Mononuclear cell (primary cell): ENCODE measurements at regions not wholly inside any gene's neighbourhood (a gene's known extent, or its start where the extent isn't known, plus 50 kb on each side); places are given as distances from the start of the nearest gene placed in this dataset.
"Not testable (repeated sequence)": the region's sequence is repeated elsewhere in the genome, so short reads cannot be mapped to it uniquely, and the experiment has no call there.

Experiments used
- H3K27me3 ChIP-seq: 2 replicates; pipeline ENCODE4 v1.6.0; 2011; ENCODE audit warnings: low read length, control low read depth; ENCODE audit not compliant: insufficient read depth
- H3K4me1 ChIP-seq: 2 replicates; pipeline ENCODE4 v1.5.1; 2011; ENCODE audit warnings: mild to moderate bottlenecking, low read length, control low read depth; ENCODE audit not compliant: insufficient read depth
- H3K4me3 ChIP-seq: 2 replicates; pipeline ENCODE4 v1.5.1; 2011; ENCODE audit warnings: mild to moderate bottlenecking, low read length, moderate library complexity
- H3K9me3 ChIP-seq: 2 replicates; pipeline ENCODE4 v1.5.1; 2011; ENCODE audit warnings: low read depth, mild to moderate bottlenecking, control low read depth, low read length

GRCh38 chr2:204161886-204162285, 225.3 kb downstream of the ICOS start:
- H3K9me3 ChIP-seq, result no peaks in the 10 kb centered on the region
- no peaks in the 10 kb centered on the region for H3K4me1 ChIP-seq
- H3K4me3 ChIP-seq, result no peak overlapping the region
- peaks cover 6% of the 10 kb centered on the region for H3K27me3 ChIP-seq

GRCh38 chr2:204166961-204167360, 230.4 kb downstream of the ICOS start:
- Histone ChIP-seq H3K4me3 (no peak overlapping the region), H3K9me3 (no peaks in the 10 kb centered on the region), H3K27me3 (no peaks in the 10 kb centered on the region), H3K4me1 (no peaks in the 10 kb centered on the region)

GRCh38 chr2:204167670-204168069, 231.1 kb downstream of the ICOS start:
- not testable (repeated sequence) for H3K4me1 ChIP-seq, H3K9me3 ChIP-seq

GRCh38 chr2:204170411-204170810, 233.8 kb downstream of the ICOS start:
- Histone ChIP-seq H3K9me3 (no peaks in the 10 kb centered on the region), H3K4me3 (no peak overlapping the region)

More at GRCh38 chr2:204167670-204168069, 231.1 kb downstream of the ICOS start:
- H3K4me3 ChIP-seq, H3K27me3 ChIP-seq: not testable (repeated sequence)

GRCh38 chr2:204171432-204172144, 235.0 kb downstream of the ICOS start:
- H3K4me3 ChIP-seq, result no peak overlapping the region
- H3K4me1 ChIP-seq, result no peaks in the 10 kb centered on the region
- H3K27me3 ChIP-seq, result no peaks in the 10 kb centered on the region
- H3K9me3 ChIP-seq, result no peaks in the 10 kb centered on the region

More at GRCh38 chr2:204170411-204170810, 233.8 kb downstream of the ICOS start:
- Histone ChIP-seq H3K27me3 (no peaks in the 10 kb centered on the region), H3K4me1 (no peaks in the 10 kb centered on the region)

- Histone ChIP-seq H3K4me3 (no peak overlapping the region), H3K4me1 (no peaks in the 10 kb centered on the region), H3K27me3 (no peaks in the 10 kb centered on the region), H3K9me3 (no peaks in the 10 kb centered on the region)
Measured at GRCh38 chr2:204172145-204172600, 235.6 kb downstream of the ICOS start.

GRCh38 chr2:204174034-204174433, 237.5 kb downstream of the ICOS start:
- Histone ChIP-seq H3K4me3 (no peak overlapping the region), H3K9me3 (no peaks in the 10 kb centered on the region), H3K4me1 (no peaks in the 10 kb centered on the region), H3K27me3 (no peaks in the 10 kb centered on the region)

- no peak overlapping the region for H3K4me3 ChIP-seq
- no peaks in the 10 kb centered on the region for H3K27me3 ChIP-seq
- H3K4me1 ChIP-seq, result no peaks in the 10 kb centered on the region
- no peaks in the 10 kb centered on the region for H3K9me3 ChIP-seq
Measured at GRCh38 chr2:204175552-204176271, 239.1 kb downstream of the ICOS start.

GRCh38 chr2:204176306-204176705, 239.7 kb downstream of the ICOS start:
- Histone ChIP-seq H3K4me1 (no peaks in the 10 kb centered on the region), H3K27me3 (no peaks in the 10 kb centered on the region), H3K9me3 (no peaks in the 10 kb centered on the region), H3K4me3 (no peak overlapping the region)

- H3K9me3 ChIP-seq, result no peaks in the 10 kb centered on the region
- H3K4me3 ChIP-seq, result no peak overlapping the region
- no peaks in the 10 kb centered on the region for H3K4me1 ChIP-seq
- no peaks in the 10 kb centered on the region for H3K27me3 ChIP-seq
Measured at GRCh38 chr2:204177251-204177976, 240.9 kb downstream of the ICOS start.

- no peaks in the 10 kb centered on the region for H3K4me1 ChIP-seq
- no peak overlapping the region for H3K4me3 ChIP-seq
- H3K9me3 ChIP-seq, result no peaks in the 10 kb centered on the region
- H3K27me3 ChIP-seq, result no peaks in the 10 kb centered on the region
Measured at GRCh38 chr2:204177977-204178522, 241.5 kb downstream of the ICOS start.

- Histone ChIP-seq H3K4me3 (no peak overlapping the region), H3K27me3 (peaks cover 5% of the 10 kb centered on the region), H3K9me3 (no peaks in the 10 kb centered on the region), H3K4me1 (no peaks in the 10 kb centered on the region)
Measured at GRCh38 chr2:204180649-204181048, 244.1 kb downstream of the ICOS start.

GRCh38 chr2:204183608-204184007, 247.0 kb downstream of the ICOS start:
- Histone ChIP-seq H3K4me3 (no peak overlapping the region), H3K27me3 (peaks cover 5% of the 10 kb centered on the region)

GRCh38 chr2:204184226-204184625, 247.7 kb downstream of the ICOS start:
- H3K4me1 ChIP-seq, result no peaks in the 10 kb centered on the region
- H3K27me3 ChIP-seq, result peaks cover 5% of the 10 kb centered on the region
- H3K4me3 ChIP-seq, result no peak overlapping the region
- H3K9me3 ChIP-seq, result no peaks in the 10 kb centered on the region

More at GRCh38 chr2:204183608-204184007, 247.0 kb downstream of the ICOS start:
- Histone ChIP-seq H3K9me3 (no peaks in the 10 kb centered on the region), H3K4me1 (no peaks in the 10 kb centered on the region)
